HEK293 (cell line): ENCODE measurements at regions not wholly inside any gene's neighbourhood (a gene's known extent, or its start where the extent isn't known, plus 50 kb on each side); places are given as distances from the start of the nearest gene placed in this dataset.

Experiments used
- CTCF ChIA-PET: fragments of 350-600 bp; formaldehyde crosslinking; extraction: SDS; loops from one replicate; lab custom pipeline; 2021; ENCODE audit warnings: antibody characterized with exemption; lab: Yijun Ruan, JAX
- POLR2A ChIA-PET: fragments of 300-600 bp; formaldehyde crosslinking; extraction: SDS; loops from one replicate; lab custom pipeline; 2020; ENCODE audit warnings: antibody characterized with exemption, inconsistent platforms; lab: Yijun Ruan, JAX
- H3K27ac ChIP-seq: fragments of 200-500 bp; sonication (Bioruptor generic); 2 replicates; pipeline ENCODE4 v1.5.1; 2014; ENCODE audit warnings: low read depth, low read length, control low read depth, inconsistent platforms; ENCODE audit errors: extremely low read depth
- H3K36me3 ChIP-seq, 2 experiments: fragments of 200-500 bp in 1 of 2; sonication (Bioruptor generic) in 1 of 2; 1 replicate in 1 of 2; 2 replicates in 1 of 2; pipeline ENCODE4 v1.5.1; 2014 to 2017; ENCODE audit warnings: inconsistent platforms in 2 of 2, low read length in 2 of 2; ENCODE audit not compliant: control insufficient read depth in 2 of 2, insufficient read depth in 1 of 2
- H3K4me1 ChIP-seq: fragments of 200-500 bp; sonication (Bioruptor generic); 2 replicates; pipeline ENCODE4 v1.5.1; 2014; ENCODE audit warnings: mild to moderate bottlenecking, low read length, inconsistent platforms; ENCODE audit not compliant: control insufficient read depth, insufficient read depth
- H3K4me3 ChIP-seq: 2 replicates; pipeline ENCODE4 v1.5.1; 2011; ENCODE audit warnings: low read depth, mild to moderate bottlenecking, control low read depth, low read length, moderate library complexity
- H3K9me3 ChIP-seq: fragments of 200-500 bp; sonication (Bioruptor generic); 2 replicates; pipeline ENCODE4 v1.5.1; 2014; ENCODE audit warnings: low read depth, low read length, inconsistent platforms; ENCODE audit not compliant: control insufficient read depth, insufficient read depth
- BCL11A ChIP-seq: fragments of 450-650 bp; formaldehyde crosslinking; IDR thresholded peaks from 2 replicates; pipeline ENCODE4 v1.5.1; 2016; ENCODE audit warnings: low read depth, missing biosample characterization, missing genetic modification characterization
- KLF1 ChIP-seq: fragments of 450-650 bp; formaldehyde crosslinking; IDR thresholded peaks from 2 replicates; pipeline ENCODE4 v1.5.1; 2016; ENCODE audit warnings: missing biosample characterization, missing genetic modification characterization
- REPIN1 ChIP-seq: fragments of 450-650 bp; formaldehyde crosslinking; IDR thresholded peaks from 2 replicates; pipeline ENCODE4 v1.5.1; 2017; ENCODE audit warnings: missing biosample characterization, missing genetic modification characterization, low read depth
- REST ChIP-seq: fragments of 450-650 bp; formaldehyde crosslinking; IDR thresholded peaks from 2 replicates; pipeline ENCODE4 v1.5.1; 2016; ENCODE audit warnings: missing biosample characterization, missing genetic modification characterization
- SP3 ChIP-seq: fragments of 450-650 bp; formaldehyde crosslinking; IDR thresholded peaks from 2 replicates; pipeline ENCODE4 v1.5.1; 2016; ENCODE audit warnings: missing biosample characterization, missing genetic modification characterization
- ZNF121 ChIP-seq: fragments of 450-650 bp; formaldehyde crosslinking; IDR thresholded peaks from 2 replicates; pipeline ENCODE4 v1.5.1; 2016; ENCODE audit warnings: missing biosample characterization, missing genetic modification characterization
- ZNF132 ChIP-seq: fragments of 450-650 bp; formaldehyde crosslinking; IDR thresholded peaks from 2 replicates; pipeline ENCODE4 v1.5.1; 2017; ENCODE audit warnings: missing biosample characterization, missing genetic modification characterization, borderline replicate concordance
- ZNF2 ChIP-seq: fragments of 450-650 bp; formaldehyde crosslinking; IDR thresholded peaks from 2 replicates; pipeline ENCODE4 v1.5.1; 2016; ENCODE audit warnings: missing biosample characterization, missing genetic modification characterization
- ZNF362 ChIP-seq: fragments of 450-650 bp; formaldehyde crosslinking; IDR thresholded peaks from 2 replicates; pipeline ENCODE4 v1.5.1; 2016; ENCODE audit warnings: missing biosample characterization, missing genetic modification characterization
- ZNF398 ChIP-seq: fragments of 450-650 bp; formaldehyde crosslinking; IDR thresholded peaks from 2 replicates; pipeline ENCODE4 v1.5.1; 2017; ENCODE audit warnings: missing biosample characterization, missing genetic modification characterization
- ZNF404 ChIP-seq: fragments of 450-650 bp; formaldehyde crosslinking; IDR thresholded peaks from 2 replicates; pipeline ENCODE4 v1.5.1; 2017; ENCODE audit warnings: missing biosample characterization, missing genetic modification characterization
- ZNF426 ChIP-seq: fragments of 450-650 bp; formaldehyde crosslinking; IDR thresholded peaks from 2 replicates; pipeline ENCODE4 v1.5.1; 2017; ENCODE audit warnings: missing biosample characterization, missing genetic modification characterization, mild to moderate bottlenecking, inconsistent platforms, moderate library complexity
- ZNF521 ChIP-seq: fragments of 450-650 bp; formaldehyde crosslinking; IDR thresholded peaks from 2 replicates; pipeline ENCODE4 v1.5.1; 2017; ENCODE audit warnings: missing biosample characterization, mild to moderate bottlenecking, missing genetic modification characterization
- ZNF548 ChIP-seq: fragments of 450-650 bp; formaldehyde crosslinking; IDR thresholded peaks from 2 replicates; pipeline ENCODE4 v1.5.1; 2016; ENCODE audit warnings: missing biosample characterization, missing genetic modification characterization
- ZNF549 ChIP-seq: fragments of 450-650 bp; IDR thresholded peaks from 2 replicates; pipeline ENCODE4 v1.5.1; 2018; ENCODE audit warnings: missing biosample characterization, missing genetic modification characterization, mild to moderate bottlenecking, inconsistent platforms, moderate library complexity
- ZNF560 ChIP-seq: fragments of 450-650 bp; formaldehyde crosslinking; IDR thresholded peaks from 2 replicates; pipeline ENCODE4 v1.5.1; 2017; ENCODE audit warnings: missing biosample characterization, missing genetic modification characterization, borderline replicate concordance
- ZNF610 ChIP-seq: fragments of 450-650 bp; formaldehyde crosslinking; IDR thresholded peaks from 2 replicates; pipeline ENCODE4 v1.5.1; 2016; ENCODE audit warnings: missing biosample characterization, missing genetic modification characterization, borderline replicate concordance
- ZNF623 ChIP-seq: fragments of 450-650 bp; formaldehyde crosslinking; IDR thresholded peaks from 2 replicates; pipeline ENCODE4 v1.5.1; 2016; ENCODE audit warnings: missing biosample characterization, missing genetic modification characterization
- ZNF654 ChIP-seq: fragments of 450-650 bp; formaldehyde crosslinking; IDR thresholded peaks from 2 replicates; pipeline ENCODE4 v1.5.1; 2016; ENCODE audit warnings: low read depth, missing biosample characterization, missing genetic modification characterization
- ZNF660 ChIP-seq: fragments of 450-650 bp; IDR thresholded peaks from 2 replicates; pipeline ENCODE4 v1.5.1; 2018; ENCODE audit warnings: missing biosample characterization, mild to moderate bottlenecking, missing genetic modification characterization
- ZNF692 ChIP-seq: fragments of 450-650 bp; formaldehyde crosslinking; IDR thresholded peaks from 2 replicates; pipeline ENCODE4 v1.5.1; 2016; ENCODE audit warnings: missing biosample characterization, missing genetic modification characterization
- ZNF701 ChIP-seq: fragments of 450-650 bp; formaldehyde crosslinking; IDR thresholded peaks from 2 replicates; pipeline ENCODE4 v1.5.1; 2016; ENCODE audit warnings: missing biosample characterization, missing genetic modification characterization
- ZNF76 ChIP-seq: fragments of 450-650 bp; formaldehyde crosslinking; IDR thresholded peaks from 2 replicates; pipeline ENCODE4; 2016; ENCODE audit warnings: low read depth, missing biosample characterization, missing genetic modification characterization, borderline replicate concordance
- ZNF830 ChIP-seq: fragments of 450-650 bp; IDR thresholded peaks from 2 replicates; pipeline ENCODE4 v1.5.0; 2018; ENCODE audit warnings: missing biosample characterization, missing genetic modification characterization, low read depth, mild to moderate bottlenecking, moderate library complexity
- ZXDB ChIP-seq: fragments of 450-650 bp; formaldehyde crosslinking; IDR thresholded peaks from 2 replicates; pipeline ENCODE4 v1.5.1; 2016; ENCODE audit warnings: missing biosample characterization, missing genetic modification characterization

GRCh38 chr9:71519098-71519696 is 249.1 kb downstream of the CEMIP2 start (continued):
- no peak for TF ChIP-seq REST (tag by site-specific recombination)
- no peak for TF ChIP-seq ZNF654 (tag by site-specific recombination)
- no peak for TF ChIP-seq ZNF610 (tag by site-specific recombination)
- no peak for TF ChIP-seq ZNF76
- TF ChIP-seq ZNF404 (tag by site-specific recombination) = no peak
- TF ChIP-seq ZNF398 = no peak
- TF ChIP-seq ZNF830 (tag by site-specific recombination) = no peak
- TF ChIP-seq ZNF121 (tag by site-specific recombination) = no peak
- TF ChIP-seq ZNF623 = no peak
- no peak for TF ChIP-seq ZNF132 (tag by site-specific recombination)
- no peak for TF ChIP-seq ZNF2 (tag by site-specific recombination)

- CTCF ChIA-PET = no interaction called here
- POLR2A ChIA-PET = no interaction called here
Measured at GRCh38 chr9:71518045-71518827, 250.1 kb downstream of the CEMIP2 start.

More at GRCh38 chr9:71518045-71518827, 250.1 kb downstream of the CEMIP2 start:
- H3K27ac ChIP-seq = no peak overlapping the region
- H3K4me3 ChIP-seq = no peak overlapping the region
- TF ChIP-seq ZXDB (tag by site-specific recombination) (no peak), ZNF560 (tag by site-specific recombination) (no peak), ZNF362 (tag by site-specific recombination) (no peak), KLF1 (no peak), ZNF426 (no peak), ZNF701 (no peak), REPIN1 (no peak), BCL11A (tag by site-specific recombination) (no peak), ZNF549 (tag by site-specific recombination) (no peak), SP3 (tag by site-specific recombination) (no peak), ZNF692 (tag by site-specific recombination) (no peak), ZNF521 (tag by site-specific recombination) (no peak), ZNF548 (tag by site-specific recombination) (no peak), ZNF660 (tag by site-specific recombination) (no peak)
- no peaks in the 10 kb centered on the region for H3K4me1 ChIP-seq
- no peaks in the 10 kb centered on the region for H3K36me3 ChIP-seq
- H3K9me3 ChIP-seq = no peaks in the 10 kb centered on the region
